HG02973 (cell line): ENCODE measurements at regions not wholly inside any gene's neighbourhood (a gene's known extent, or its start where the extent isn't known, plus 50 kb on each side); places are given as distances from the start of the nearest gene placed in this dataset.

Experiments used
- ATAC-seq: cut with Tn5 transposase; IDR thresholded peaks from one replicate; pipeline ENCODE4 v1.9.1; 2021; ENCODE audit warnings: moderate library complexity; ENCODE audit not compliant: unreplicated experiment

DNA sequence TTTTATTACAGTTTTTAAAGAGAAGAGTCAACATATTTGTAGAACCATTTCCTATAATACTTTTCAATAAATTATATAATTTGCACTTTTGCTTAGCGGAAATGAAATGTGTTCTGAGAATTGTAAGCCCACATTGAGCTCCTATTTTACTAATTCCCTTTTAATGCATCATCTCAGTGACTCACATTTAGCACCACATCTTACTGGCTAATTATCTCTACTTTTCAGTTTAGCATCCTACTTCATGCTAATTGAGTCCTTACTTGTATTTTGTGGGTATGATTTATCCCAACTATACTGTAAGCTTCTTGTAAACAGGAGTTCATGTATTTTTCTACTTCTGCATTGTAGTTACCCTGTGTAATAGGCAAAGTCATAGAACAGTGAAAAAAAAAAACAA is 67.5 kb downstream of the TMX1 start:
- no peak for ATAC-seq

DNA sequence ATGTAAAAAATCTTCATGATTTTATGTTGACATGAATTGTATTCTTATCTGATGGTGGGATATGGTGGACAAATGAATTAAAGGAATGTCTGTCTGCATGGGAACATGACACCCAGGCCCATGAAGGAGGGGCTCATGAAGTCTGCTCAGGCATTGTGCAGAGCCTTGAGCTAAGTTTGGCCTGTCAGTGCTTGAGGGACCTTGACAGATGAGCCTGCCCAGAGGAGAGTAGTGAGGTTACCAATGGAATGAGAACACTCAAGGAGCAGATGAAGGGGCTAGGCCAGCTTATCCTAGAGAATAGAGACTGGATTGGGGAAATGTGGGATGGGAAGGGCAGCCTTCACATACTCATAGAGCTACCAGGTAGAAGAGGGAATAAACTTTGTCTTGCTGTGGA is 68.8 kb downstream of the TMX1 start:
- ATAC-seq, result no peak

DNA sequence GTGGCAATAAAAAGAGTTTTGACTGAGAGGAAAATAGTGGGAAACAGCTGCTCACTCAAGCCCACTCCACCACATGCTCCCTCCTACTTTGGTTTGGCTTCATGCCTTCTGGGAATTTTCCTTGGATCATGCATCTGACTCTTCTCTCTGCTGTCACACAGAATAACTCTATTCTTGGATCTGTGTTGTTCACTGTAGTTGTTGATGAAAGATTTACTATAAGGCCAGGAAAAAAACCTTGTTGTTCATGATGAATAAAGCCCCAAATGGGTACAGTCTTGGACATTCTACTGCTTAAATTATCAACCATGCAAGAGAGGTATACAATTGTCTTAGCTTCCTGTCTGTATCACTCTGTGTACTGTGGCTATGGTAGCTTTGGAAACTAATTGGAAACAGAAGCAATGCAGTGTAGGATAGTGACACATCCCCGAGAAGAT is 70.5 kb downstream of the TMX1 start:
- no peak for ATAC-seq

DNA sequence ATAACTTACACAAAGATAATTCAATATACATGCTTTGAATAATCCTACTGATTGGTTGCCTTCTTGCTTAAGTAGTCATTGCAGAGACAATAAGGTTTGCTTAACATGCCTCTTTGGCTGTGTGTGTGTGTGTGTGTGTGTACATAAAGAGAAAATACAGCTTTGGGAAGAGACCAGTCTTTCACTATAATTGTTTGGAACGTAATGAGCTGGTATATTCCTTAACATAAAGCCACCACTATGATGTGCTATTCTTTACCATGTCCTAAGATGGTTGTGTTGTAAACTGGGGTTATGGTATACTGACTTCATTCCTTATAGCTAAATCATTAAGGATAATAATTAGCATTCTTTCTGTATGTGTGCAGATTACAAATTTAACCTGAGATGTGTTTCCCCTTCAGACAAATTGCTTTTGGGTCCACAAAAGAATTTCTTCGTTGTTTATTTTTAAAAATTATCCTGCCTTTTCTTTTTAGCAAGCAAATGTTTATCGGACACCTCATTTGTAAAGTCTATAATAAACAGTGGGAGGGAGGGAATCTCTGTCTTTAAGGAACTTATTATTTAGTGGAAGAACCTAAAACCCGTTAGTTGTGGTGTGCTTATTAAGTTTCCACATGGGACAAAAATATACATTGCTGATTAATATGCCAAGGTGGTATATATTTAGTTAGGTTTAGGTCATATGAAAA is 74.4 kb downstream of the TMX1 start:
- no peak for ATAC-seq

DNA sequence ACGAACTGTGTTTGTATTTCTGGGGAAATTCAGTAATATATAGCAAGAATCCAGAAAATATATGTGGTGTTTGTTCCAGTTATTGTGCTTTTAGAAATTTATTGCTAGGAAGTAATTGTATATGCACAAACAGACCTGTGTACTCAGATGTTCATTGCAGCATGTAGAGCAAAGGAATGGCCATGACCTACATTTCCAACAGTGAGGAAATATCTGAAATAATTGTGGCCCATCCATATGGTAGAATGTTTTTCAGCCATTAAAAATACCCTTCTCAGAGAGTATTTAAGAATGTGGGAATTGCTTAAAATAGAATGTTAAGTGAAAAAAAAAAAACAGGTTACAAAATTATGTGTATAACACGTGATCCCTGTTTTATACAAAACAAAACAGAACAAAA is 77.3 kb downstream of the TMX1 start:
- ATAC-seq, result no peak

DNA sequence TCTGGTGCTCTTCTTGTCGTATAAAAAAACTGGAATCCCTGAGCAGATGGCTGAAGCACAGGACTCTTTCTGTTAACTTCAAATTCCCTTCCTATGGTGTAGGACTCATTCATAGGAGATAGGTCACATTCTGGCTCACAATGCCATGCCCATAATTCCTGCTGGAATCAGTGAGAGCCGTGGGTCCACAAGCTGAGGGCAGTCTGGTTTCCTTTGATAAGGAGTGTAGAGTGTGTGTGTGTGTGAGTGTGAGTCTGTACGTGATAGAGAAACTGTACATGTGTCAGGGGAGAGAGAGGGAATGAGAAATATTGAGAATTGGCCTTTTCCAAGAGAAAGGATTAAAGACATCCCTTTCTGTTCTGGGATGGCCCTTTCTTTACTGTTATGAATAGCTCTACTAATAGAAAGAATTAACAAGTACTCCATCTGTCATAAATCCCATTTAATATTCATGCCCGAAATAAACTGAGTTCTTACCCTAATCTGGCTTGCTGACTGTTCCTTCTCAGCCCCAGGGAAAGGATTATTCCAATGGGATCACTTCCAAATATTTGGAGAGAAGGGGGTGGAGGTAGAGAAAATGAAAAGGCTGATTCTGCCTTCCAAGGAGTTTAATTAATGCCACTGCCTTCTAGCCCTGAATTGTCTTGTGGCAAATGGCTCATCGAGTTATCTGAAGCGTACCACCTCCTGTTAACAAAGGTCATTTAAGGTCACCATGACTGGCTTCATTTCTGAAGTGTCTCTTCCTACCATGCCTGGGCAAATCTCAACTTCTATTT is 79.0 kb downstream of the TMX1 start:
- no peak for ATAC-seq

DNA sequence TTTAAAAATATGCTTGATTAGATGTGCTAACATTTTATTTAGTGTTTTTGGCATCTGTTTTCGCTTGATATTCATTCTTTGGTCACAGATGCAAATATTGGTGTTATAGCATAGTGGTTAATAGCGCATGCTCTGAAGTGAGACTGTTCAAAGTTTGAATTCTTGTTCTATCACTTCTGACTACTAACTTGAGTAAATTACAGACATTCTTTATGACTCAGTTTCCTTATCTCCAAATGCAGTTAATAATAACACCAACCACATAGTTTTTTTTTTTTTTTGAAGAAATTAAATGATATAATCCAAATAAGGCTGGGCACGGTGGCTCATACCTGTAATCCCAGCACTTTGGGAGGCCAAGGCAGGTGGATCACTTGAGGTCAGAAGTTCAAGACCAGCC is 81.0 kb downstream of the TMX1 start:
- no peak for ATAC-seq

DNA sequence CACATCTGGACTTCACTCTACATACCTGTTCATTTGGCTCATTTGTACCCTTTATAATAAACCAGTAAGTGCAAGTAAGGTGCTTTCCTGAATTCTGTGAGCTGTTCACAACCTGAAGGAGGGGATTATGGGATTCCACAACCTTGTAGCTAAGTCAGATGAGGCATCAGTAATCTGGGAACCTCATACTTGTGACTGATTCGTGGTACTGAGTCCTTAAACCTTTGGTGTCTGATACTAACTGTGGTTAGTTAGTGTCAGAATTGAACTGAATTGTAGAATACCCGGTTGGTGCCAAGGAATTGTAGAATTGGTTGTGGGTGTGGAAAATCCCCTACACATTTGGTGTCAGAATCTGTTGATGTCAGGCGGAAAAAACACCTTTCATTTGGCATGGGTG is 83.4 kb downstream of the TMX1 start:
- no peak for ATAC-seq

DNA sequence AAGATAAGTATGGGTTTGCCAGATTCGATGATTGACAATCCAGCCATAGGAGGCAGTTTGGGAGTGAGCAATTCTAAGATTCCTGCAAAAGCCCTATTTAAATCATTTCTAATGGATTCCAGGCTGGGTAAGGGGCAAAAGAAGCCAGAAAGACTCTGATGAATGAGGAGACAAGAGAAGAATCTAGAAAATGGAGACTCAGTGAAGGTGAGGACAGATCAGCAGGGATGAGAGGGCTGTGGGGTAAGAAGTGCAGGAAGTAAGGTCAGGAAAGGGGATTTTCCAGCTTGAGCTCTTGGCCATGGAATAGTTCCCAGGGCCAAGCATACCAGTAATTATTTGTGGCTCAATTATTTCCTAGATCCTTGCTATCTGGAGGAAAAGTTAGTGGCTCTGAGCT is 87.3 kb downstream of the TMX1 start:
- ATAC-seq, result no peak

DNA sequence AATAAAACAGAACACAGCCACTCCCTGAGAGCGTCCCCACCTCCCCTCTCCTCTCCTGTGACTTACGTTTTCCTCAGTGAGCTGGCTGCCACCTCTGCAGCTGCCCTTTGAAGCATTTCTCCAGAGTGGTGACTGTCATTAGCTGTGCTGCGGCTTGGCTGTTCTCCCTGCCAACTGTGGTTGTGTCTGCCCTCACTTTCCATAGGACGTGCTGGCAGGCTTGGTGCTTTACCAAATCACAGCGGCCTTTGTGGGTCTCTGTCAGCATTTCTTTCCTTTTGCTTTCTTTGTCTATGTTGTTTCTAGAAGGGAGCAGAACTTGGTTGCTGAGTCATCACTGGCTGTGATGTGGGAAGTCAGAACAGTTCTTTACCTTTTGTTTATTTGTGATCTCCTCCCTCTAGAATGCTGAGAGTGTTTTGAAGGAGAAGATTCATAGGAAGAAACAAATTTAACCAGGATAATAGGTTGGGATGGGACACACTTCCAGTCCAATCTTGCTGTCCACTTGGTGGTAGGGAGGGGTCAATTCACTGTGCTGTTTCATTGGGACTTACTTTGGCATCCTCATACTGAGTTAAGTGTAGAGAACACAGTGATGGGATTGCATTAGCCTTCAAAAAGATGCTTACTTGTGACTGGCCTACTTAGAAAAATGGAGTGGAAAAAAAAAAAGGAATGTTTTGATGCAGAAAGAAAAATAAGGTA is 88.2 kb downstream of the TMX1 start:
- ATAC-seq, result no peak

DNA sequence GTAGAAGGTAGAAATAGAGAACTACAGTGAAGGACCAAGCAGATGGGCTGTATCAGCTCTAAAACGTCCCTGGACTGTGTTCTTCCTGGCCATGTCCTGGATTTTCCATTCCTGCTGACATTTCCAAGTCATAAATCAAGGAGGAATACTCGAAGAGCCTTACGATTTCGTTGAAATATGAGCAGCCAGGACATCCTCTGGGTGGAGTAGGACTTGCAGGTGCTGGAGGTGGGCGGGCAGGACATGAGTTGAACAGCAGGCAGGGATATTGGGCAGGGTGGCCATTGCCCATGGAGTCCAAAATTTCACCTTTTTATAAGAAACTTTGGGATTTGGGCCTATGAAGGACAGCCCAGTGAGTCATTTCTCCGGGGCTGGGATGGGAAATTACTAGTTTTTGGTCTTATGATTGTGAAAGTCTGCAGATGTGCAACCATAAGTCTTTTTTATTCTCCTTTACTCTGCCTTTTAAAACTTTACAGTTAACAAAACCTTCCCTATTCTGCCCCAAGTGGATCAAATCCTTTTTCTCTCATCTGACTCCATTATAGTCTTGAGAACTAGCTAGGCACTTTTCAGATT is 88.8 kb downstream of the TMX1 start:
- no peak for ATAC-seq

DNA sequence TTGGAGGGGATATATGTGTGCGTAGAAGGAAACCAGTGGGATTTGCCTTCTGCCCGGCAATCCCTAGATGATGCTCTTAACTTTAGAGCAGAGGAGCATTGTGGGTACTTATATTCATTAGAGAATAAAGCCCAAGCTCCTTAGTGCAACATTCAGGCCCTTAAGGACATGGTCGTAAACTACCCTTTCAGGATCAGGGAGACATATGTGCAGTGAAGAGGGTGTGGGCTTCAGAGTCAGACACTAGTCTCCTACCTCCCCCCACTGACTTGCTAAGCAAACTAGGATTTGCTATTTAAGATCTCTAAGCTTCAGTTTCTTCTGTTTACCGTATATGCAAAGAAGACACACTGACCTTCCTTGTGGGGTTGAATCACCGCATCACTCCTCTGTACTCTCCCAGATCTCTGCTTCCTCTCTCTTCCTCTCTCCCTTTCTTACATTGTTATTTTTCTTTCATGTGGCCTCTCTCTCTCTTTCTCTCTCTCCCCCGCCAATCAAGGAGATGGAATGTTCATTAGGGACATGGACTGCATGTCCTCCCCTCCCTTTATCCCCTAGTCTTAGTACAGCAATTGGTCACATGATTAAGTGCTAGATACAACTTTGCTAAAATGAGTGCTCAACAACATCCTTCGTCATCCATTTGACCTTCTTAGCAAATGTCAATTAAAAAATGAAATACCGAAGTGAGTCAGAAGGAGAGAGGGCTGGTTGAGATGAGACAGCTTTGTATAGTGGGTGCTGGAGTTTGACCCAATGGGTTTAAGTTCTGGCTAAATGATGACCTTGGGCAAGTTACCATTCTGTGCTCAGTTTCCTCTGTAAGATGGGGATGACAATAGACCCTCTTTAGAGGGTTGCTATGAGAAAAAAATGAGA is 91.7 kb downstream of the TMX1 start:
- no peak for ATAC-seq

DNA sequence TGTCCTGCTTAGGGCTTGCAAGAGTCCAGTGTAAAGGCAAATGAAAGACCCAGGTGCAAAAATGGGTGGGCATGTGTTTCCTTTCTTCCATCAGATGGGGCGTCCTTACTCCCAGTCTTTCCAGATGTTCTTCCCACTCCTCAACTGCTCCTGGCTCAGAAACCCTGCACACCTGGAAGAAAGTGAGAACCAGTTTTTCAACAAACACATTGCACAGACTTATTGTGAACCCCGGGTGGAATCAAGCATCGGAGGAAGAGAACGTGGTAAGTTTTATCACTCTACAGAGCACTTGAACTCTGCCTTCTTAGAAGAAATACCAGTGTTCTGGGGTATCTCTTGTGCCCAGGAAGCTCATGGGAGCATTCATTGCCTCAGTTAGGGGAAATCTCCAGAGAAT is 93.3 kb downstream of the TMX1 start:
- no peak for ATAC-seq

DNA sequence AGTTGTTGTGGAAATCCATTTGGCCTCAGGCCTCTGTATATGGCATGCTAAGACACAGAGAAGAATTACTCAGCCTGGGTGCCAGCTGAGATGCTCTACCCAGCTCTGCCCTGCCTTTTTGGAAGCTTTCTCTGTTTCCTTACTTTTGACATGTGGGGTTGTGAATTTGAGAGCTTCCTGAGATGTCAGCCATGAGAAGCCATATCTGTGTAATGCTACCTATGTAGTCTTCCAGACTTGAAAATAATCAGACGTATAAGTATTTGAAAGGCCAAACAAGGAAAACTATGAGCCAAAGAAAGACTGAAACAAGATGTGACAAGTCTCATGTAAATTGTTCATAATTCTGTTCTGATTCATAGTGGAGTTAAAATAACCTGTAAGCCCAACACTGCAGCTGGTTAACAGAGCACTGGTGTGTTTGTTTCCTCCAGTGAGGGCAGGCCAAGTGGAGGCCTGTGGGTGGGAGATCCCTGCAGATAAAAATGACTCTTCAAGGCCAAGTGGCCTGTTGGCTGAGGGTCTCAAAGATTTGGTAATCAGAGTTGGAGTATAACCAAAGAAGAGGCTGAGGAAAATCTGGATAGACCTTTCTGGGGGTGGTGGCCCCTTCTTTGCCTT is 94.0 kb downstream of the TMX1 start:
- ATAC-seq, result no peak

DNA sequence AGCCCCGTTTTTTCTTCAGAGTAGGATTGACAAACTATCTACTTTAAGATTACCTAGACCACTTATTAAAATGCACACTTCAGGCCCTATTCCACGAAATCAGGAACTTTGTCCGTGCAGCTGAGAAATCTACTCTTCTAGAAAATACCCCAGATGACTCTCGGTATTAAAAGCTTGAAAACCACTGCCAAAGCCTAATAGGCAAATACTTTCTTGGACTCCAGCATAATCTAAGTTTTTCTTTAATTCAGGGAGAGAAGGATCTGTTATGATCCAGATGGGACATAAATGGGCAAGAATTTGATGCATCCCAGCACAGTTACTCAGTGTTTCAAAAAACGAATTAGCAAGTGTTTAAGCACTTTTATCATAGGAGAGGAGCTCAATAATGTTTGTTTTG is 94.5 kb downstream of the TMX1 start:
- ATAC-seq, result no peak

DNA sequence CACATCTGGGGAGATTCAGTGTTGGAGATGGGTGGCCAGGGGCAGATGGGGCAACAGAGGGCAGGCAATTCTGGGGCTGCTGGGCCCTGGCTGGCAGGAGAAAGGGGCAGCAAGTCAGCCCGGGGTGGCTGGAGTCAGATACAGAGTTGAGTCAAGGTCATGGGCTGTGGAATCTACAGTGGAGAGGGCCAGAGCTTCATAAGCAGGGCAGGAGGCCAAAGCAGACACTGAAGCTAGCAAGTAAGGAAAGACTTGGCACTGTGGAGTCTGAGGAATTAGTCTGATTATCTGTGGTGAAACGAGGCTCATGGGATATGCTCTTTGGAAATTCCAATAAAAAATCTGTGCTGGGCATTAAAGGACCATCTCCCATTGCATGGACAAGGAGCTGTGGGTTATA is 95.5 kb downstream of the TMX1 start:
- no peak for ATAC-seq

DNA sequence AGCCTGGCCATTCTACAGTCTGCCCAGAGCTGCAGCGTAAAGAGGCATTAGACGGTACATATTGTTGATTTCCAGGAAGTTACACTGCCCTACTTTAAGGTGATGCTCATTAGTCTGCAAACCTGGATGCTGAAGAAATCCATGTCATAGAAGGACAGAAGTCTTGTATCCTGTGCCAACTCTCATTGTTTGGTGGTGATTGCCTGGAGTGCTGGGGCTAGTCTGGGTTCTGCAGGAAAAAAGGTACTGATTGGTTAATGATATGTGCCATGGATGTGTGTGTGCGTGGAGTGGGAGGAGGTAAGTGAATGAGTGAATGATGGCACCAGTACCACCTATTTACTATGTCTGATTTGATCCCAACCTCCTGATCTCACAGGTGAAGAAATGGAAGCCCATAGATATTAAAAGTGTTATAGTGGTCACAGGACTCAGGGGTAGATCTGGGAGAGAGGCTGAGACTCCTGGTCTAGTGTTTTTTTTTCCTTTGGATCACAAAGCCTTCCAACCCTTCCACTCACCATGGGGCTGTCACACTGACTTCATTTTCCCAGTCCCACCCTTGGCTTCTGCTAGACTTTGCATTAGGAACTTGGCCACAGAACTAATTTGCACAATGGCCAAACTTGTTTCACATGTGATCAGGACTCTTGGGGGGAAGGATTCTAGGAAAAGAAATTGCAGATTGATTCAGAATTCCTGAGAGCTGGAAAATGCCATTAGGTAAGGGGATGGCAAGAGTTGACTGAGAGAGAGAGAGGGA is 96.1 kb downstream of the TMX1 start:
- no peak for ATAC-seq

DNA sequence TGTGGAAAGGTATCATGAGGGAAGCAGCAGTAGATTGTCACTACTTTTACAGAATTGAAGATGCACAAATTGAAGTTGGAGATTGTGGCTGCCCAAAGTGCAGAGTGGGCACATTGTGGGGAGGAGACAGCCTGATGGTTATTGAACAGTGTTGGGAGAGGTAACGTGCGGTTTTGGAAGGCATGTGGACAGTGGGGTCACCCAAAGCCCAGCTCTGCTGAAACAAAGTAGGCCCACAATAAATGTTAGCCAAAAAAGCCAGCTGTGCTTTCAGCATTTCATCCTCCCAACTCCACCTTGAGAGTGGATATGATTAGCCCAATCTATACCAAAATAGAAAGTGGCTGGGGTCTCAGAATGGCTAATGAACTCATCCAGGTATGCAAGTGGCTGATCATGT is 96.7 kb downstream of the TMX1 start:
- ATAC-seq, result no peak

DNA sequence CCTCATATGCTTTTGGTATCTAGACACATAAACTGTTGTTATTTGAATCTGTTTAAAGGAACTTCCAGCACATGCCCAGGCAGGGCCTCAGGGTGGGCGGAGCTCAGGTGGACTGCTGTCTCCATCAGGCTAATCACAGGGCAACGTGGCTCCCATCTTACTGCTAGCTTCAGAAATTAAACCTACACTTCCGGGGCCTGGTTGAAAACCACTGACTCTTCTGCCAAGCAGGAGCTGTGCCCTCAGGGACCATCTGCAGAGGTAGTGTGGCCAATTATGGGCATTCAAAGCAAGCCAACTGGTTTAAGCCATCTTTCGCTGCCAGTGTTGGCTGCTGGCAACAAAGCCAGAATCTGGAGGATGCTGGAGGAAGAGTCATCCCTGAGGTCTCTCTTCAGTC is 97.5 kb downstream of the TMX1 start:
- ATAC-seq, result no peak

DNA sequence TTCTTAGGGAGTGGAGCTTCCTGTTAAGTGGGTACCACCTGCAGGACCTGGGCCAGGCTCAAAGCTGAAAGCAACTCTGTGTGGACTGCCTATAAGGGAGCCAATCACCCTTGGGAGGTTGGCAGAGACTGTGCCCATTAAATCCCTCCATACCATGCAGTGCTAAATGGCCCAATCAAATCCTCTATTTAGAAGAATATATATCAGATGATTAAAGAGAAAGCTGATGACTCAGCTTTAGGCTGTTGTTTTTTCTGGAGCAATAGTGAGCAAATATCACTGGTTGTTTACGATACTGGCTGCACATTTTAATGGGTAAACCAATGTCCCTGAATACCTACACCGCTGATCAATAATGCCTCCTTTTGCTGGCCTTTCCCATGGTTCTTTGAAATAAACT is 101.3 kb downstream of the TMX1 start:
- ATAC-seq, result no peak
